GM12878 (cell line): ENCODE measurements at regions not wholly inside any gene's neighbourhood (a gene's known extent, or its start where the extent isn't known, plus 50 kb on each side); places are given as distances from the start of the nearest gene placed in this dataset.

Source experiments
- ELK1 ChIP-seq: IDR thresholded peaks from 2 replicates; pipeline ENCODE4 v1.6.1; 2012; ENCODE audit warnings: low read depth, low read length, improper control_type of control experiment
- POLR2AphosphoS5 ChIP-seq: IDR thresholded peaks from 2 replicates; pipeline ENCODE4 v1.6.1; 2011; ENCODE audit warnings: mild to moderate bottlenecking, low read length, inconsistent platforms
- RB1 ChIP-seq: fragments of 450-650 bp; formaldehyde crosslinking; IDR thresholded peaks from 2 replicates; pipeline ENCODE4 v1.6.1; 2017; ENCODE audit warnings: mild to moderate bottlenecking, borderline replicate concordance
- ZBED1 ChIP-seq: IDR thresholded peaks from 2 replicates; pipeline ENCODE4 v1.6.1; 2016; ENCODE audit warnings: borderline replicate concordance
- TF ChIP-seq, protein P1 (sequence below): fragments of 450-650 bp; formaldehyde crosslinking; IDR thresholded peaks from 2 replicates; pipeline ENCODE4 v1.4.0; 2020; ENCODE audit warnings: mild to moderate bottlenecking, moderate library complexity
- TF ChIP-seq, protein P2 (sequence below): IDR thresholded peaks from 2 replicates; pipeline ENCODE4 v1.6.1; 2012; ENCODE audit warnings: improper control_type of control experiment, low read depth, low read length; ENCODE audit not compliant: insufficient replicate concordance
- TF ChIP-seq, protein P3 (sequence below): fragments of 450-650 bp; IDR thresholded peaks from 2 replicates; pipeline ENCODE4 v1.6.1; 2017; ENCODE audit warnings: low read depth, mild to moderate bottlenecking, moderate library complexity

DNA sequence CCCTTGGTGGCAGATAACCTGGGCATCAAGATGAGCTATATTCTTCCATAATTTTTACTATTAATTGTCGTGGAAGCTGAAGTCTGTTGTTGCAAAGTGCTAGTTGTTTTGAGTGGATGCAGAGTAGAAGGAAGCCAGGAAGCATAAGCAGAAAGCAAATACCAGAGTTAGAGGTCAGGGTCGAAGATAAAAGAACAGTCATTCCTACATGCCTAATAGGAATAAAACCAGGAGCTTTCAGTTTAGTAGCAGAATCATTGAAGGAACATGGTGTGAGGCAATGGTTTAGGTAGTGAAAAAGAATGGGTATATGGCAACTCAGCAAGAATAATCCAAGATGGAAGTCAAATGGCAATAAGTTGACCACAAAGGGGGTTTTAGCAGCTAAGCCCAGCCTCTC is 121.6 kb upstream of the FST start (continued):
- TF ChIP-seq, protein P1, sequence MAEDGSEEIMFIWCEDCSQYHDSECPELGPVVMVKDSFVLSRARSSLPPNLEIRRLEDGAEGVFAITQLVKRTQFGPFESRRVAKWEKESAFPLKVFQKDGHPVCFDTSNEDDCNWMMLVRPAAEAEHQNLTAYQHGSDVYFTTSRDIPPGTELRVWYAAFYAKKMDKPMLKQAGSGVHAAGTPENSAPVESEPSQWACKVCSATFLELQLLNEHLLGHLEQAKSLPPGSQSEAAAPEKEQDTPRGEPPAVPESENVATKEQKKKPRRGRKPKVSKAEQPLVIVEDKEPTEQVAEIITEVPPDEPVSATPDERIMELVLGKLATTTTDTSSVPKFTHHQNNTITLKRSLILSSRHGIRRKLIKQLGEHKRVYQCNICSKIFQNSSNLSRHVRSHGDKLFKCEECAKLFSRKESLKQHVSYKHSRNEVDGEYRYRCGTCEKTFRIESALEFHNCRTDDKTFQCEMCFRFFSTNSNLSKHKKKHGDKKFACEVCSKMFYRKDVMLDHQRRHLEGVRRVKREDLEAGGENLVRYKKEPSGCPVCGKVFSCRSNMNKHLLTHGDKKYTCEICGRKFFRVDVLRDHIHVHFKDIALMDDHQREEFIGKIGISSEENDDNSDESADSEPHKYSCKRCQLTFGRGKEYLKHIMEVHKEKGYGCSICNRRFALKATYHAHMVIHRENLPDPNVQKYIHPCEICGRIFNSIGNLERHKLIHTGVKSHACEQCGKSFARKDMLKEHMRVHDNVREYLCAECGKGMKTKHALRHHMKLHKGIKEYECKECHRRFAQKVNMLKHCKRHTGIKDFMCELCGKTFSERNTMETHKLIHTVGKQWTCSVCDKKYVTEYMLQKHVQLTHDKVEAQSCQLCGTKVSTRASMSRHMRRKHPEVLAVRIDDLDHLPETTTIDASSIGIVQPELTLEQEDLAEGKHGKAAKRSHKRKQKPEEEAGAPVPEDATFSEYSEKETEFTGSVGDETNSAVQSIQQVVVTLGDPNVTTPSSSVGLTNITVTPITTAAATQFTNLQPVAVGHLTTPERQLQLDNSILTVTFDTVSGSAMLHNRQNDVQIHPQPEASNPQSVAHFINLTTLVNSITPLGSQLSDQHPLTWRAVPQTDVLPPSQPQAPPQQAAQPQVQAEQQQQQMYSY = no peak
- TF ChIP-seq RB1 = no peak
- TF ChIP-seq, protein P2, sequence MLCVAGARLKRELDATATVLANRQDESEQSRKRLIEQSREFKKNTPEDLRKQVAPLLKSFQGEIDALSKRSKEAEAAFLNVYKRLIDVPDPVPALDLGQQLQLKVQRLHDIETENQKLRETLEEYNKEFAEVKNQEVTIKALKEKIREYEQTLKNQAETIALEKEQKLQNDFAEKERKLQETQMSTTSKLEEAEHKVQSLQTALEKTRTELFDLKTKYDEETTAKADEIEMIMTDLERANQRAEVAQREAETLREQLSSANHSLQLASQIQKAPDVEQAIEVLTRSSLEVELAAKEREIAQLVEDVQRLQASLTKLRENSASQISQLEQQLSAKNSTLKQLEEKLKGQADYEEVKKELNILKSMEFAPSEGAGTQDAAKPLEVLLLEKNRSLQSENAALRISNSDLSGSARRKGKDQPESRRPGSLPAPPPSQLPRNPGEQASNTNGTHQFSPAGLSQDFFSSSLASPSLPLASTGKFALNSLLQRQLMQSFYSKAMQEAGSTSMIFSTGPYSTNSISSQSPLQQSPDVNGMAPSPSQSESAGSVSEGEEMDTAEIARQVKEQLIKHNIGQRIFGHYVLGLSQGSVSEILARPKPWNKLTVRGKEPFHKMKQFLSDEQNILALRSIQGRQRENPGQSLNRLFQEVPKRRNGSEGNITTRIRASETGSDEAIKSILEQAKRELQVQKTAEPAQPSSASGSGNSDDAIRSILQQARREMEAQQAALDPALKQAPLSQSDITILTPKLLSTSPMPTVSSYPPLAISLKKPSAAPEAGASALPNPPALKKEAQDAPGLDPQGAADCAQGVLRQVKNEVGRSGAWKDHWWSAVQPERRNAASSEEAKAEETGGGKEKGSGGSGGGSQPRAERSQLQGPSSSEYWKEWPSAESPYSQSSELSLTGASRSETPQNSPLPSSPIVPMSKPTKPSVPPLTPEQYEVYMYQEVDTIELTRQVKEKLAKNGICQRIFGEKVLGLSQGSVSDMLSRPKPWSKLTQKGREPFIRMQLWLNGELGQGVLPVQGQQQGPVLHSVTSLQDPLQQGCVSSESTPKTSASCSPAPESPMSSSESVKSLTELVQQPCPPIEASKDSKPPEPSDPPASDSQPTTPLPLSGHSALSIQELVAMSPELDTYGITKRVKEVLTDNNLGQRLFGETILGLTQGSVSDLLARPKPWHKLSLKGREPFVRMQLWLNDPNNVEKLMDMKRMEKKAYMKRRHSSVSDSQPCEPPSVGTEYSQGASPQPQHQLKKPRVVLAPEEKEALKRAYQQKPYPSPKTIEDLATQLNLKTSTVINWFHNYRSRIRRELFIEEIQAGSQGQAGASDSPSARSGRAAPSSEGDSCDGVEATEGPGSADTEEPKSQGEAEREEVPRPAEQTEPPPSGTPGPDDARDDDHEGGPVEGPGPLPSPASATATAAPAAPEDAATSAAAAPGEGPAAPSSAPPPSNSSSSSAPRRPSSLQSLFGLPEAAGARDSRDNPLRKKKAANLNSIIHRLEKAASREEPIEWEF = no peak
- TF ChIP-seq, protein P3, sequence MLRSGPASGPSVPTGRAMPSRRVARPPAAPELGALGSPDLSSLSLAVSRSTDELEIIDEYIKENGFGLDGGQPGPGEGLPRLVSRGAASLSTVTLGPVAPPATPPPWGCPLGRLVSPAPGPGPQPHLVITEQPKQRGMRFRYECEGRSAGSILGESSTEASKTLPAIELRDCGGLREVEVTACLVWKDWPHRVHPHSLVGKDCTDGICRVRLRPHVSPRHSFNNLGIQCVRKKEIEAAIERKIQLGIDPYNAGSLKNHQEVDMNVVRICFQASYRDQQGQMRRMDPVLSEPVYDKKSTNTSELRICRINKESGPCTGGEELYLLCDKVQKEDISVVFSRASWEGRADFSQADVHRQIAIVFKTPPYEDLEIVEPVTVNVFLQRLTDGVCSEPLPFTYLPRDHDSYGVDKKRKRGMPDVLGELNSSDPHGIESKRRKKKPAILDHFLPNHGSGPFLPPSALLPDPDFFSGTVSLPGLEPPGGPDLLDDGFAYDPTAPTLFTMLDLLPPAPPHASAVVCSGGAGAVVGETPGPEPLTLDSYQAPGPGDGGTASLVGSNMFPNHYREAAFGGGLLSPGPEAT = no peak
- no peak for TF ChIP-seq ZBED1
- TF ChIP-seq POLR2AphosphoS5 = no peak
- no peak for TF ChIP-seq ELK1
